ENCODE measurements at regions not wholly inside any gene's neighbourhood (a gene's known extent, or its start where the extent isn't known, plus 50 kb on each side); places are given as distances from the start of the nearest gene placed in this dataset.

DNA sequence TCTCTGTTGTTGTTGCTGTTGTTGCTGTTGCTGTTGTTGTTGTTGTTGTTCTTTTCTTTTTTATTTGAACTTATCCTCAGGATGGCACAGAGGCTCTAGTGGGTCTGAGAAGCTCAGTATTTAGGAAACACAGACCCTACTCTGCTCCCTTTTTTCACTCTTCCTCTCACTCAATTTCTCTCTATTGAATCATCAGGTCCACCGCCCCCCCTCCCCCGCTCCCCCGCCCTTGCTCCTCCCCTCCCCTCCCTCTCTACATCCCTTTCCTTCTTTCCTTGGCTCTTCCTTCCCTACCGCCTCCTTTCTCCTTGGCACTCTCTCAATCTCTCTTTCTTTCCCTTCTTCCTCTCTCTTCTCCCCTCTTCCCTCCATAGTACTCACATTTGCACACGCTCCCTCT lies 218.5 kb upstream of the ZC3H12A start:
- TF ChIP-seq, protein P1, sequence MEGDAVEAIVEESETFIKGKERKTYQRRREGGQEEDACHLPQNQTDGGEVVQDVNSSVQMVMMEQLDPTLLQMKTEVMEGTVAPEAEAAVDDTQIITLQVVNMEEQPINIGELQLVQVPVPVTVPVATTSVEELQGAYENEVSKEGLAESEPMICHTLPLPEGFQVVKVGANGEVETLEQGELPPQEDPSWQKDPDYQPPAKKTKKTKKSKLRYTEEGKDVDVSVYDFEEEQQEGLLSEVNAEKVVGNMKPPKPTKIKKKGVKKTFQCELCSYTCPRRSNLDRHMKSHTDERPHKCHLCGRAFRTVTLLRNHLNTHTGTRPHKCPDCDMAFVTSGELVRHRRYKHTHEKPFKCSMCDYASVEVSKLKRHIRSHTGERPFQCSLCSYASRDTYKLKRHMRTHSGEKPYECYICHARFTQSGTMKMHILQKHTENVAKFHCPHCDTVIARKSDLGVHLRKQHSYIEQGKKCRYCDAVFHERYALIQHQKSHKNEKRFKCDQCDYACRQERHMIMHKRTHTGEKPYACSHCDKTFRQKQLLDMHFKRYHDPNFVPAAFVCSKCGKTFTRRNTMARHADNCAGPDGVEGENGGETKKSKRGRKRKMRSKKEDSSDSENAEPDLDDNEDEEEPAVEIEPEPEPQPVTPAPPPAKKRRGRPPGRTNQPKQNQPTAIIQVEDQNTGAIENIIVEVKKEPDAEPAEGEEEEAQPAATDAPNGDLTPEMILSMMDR (conservative IDR thresholded peaks at IDR 0.05; ENCODE audit: low read depth, low read length) = no peak
- H3K4me3 ChIP-seq (ENCODE audit: low read depth, low read length) = no peak overlapping the region
- no peak for DNase-seq (ENCODE audit: low read depth)

DNA sequence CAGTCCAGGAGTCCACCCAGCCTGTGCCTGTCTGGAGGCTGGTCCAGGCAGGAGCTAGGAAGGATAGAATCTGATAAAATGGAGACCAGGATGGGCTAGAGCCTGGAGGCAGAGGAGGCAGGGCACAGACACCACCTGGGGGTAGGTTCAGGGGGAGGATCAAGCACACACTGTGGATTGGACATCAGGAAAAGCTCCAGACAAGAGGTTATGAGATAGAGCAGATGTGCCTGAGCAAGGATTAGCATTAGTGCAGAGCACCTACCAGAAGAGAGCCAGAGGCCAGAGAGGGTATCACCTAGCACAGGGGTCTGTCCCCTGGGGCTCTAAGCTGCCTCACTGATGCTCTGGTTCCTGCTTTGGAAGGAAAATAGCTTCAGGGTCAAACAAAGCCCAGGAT lies 216.7 kb upstream of the ZC3H12A start:
- TF ChIP-seq, protein P1 (conservative IDR thresholded peaks at IDR 0.05; ENCODE audit: low read depth, low read length) = no peak
- H3K4me3 ChIP-seq (ENCODE audit: low read depth, low read length) = no peak overlapping the region
- no peak for DNase-seq (ENCODE audit: low read depth)

DNA sequence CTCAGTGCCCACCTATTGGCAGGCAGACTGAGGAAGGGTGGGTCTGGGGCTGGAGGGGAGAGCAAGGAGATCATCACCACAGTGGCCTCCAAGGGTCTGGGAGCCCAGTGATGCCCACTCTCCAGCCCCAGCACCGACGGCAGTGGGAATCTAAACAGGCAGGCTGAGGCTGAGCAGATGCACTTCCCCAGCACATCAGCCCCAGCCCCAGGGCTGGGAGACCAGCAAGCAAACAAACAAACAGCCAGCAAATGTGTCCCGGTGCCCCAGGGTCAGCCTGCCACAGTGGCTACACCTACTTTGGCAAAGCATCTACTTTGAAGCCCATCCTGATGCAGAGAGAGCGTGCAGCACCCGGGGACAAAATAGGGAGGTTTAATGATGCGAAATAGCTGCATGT lies 216.3 kb upstream of the ZC3H12A start:
- TF ChIP-seq, protein P1 (conservative IDR thresholded peaks at IDR 0.05; ENCODE audit: low read depth, low read length) = no peak
- no peak overlapping the region for H3K4me3 ChIP-seq (ENCODE audit: low read depth, low read length)
- no peak for DNase-seq (ENCODE audit: low read depth)

DNA sequence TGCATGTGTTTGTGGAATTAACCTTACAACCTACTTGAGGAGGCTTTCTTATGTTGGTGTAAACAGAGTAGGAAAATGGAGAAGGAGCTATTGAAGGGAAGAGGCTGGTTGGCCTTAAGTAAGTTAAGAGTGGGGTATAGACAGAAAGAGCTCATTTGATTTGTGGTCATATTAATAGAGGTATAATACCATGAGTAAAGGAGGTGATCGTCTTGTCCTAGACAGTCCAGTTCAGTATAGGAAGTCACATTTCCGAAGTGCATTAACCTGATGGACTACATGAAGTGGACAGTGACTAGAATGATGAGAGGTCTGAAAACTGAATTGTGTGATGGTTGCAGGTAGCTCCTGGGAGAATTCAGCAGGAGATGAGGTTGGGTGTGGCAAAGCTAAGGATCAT lies 215.4 kb upstream of the ZC3H12A start:
- H3K4me3 ChIP-seq (ENCODE audit: low read depth, low read length) = no peak overlapping the region
- DNase-seq (ENCODE audit: low read depth) = no peak
- TF ChIP-seq, protein P1 (conservative IDR thresholded peaks at IDR 0.05; ENCODE audit: low read depth, low read length) = no peak

DNA sequence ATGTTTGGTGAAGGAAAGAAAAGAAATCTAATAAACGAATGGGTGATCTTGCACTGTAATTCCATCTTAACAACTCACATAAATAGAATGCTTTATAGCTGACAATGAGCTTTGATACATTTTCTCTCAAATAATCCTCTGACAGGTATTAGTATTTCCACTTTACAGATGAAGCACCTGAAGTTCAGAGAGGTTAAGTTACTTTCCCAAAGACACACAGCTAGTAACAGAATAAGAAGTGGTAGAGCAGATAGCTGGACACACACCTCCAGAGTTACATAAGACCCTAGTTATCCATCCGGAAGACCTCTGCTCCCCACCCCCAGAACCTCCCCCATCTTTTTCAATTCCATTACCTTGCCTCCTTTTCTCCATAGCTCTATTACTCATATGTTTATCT lies 213.3 kb upstream of the ZC3H12A start:
- TF ChIP-seq, protein P1 (conservative IDR thresholded peaks at IDR 0.05; ENCODE audit: low read depth, low read length) = no peak
- DNase-seq (ENCODE audit: low read depth) = no peak
- H3K4me3 ChIP-seq (ENCODE audit: low read depth, low read length) = no peak overlapping the region

DNA sequence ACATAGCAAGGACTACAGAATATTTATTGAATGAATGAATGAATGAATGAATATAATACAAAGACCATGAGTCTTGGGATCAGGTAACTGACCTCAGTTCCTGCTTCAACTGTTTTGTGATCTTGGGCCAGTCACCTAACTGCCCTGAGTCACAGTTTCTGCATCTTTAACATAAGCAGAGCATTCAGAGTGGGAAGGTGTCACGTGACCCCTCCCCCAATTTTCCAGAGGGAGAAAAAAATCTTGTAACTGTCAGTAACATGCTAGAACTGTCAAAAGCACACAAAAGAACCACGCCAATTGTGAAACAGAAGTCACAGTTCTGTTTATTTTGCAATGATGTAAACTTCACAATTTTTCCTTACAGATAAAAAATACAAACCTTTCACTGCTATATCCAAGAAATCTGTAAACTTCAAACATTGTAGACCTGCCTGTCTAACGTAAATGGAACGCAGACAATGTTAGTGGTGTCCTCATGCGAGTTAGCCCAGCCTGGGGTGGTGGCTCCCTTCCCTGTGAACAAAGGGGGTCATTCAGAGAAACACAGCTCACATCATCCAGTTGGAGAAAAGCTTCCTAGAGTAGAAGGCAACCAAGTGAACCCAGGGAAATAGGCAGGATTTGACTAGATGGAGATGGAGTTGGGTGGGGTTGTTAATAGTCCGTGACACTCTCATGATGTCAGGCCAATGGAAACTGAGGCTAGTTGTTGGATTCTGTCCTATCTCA lies 211.8 kb upstream of the ZC3H12A start:
- no peak for DNase-seq (ENCODE audit: low read depth)
- TF ChIP-seq, protein P1 (conservative IDR thresholded peaks at IDR 0.05; ENCODE audit: low read depth, low read length) = no peak
- no peak overlapping the region for H3K4me3 ChIP-seq (ENCODE audit: low read depth, low read length)

DNA sequence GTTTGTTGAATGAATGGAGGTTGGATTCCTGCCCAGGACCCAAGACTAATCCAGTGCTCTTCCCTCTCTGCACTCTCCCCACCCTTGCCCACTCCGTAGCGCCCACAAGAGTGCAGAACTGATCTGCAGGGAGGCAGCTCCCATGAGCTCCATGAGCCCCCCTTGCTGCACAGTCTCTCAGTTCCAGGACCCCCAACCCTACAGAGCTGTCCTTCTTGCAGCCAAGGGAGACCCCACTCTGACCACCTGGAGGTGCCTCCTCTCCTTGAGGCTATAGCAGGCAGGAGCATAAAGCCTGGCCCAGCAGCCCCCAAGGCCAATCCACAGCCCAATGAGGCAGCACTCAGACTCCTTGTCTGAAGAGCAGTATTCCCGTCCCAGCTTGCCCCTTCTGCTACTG lies 209.2 kb upstream of the ZC3H12A start:
- H3K4me3 ChIP-seq (ENCODE audit: low read depth, low read length) = no peak overlapping the region
- no peak for DNase-seq (ENCODE audit: low read depth)
- TF ChIP-seq, protein P1 (conservative IDR thresholded peaks at IDR 0.05; ENCODE audit: low read depth, low read length) = no peak
